H9 (cell line): ENCODE measurements at regions not wholly inside any gene's neighbourhood (a gene's known extent, or its start where the extent isn't known, plus 50 kb on each side); places are given as distances from the start of the nearest gene placed in this dataset.
A peak's percentile ranks its signal among the peaks of the same experiment; 100 is the strongest.

Experiments used
- DNase-seq: peaks from one replicate; pipeline ENCODE4 v3.0.0-alpha.2; 2017
- H2AFZ ChIP-seq: one replicate; pipeline ENCODE4 v1.6.1; 2013; ENCODE audit warnings: mild to moderate bottlenecking, low read length, control low read depth, moderate library complexity
- H2AK5ac ChIP-seq: 2 replicates; pipeline ENCODE4 v1.6.1; 2013; ENCODE audit warnings: low read length, control low read depth, mixed read lengths; ENCODE audit not compliant: insufficient read length
- H2BK120ac ChIP-seq: one replicate; pipeline ENCODE4 v1.6.1; 2013; ENCODE audit warnings: low read depth, mild to moderate bottlenecking, low read length, control low read depth, inconsistent platforms; ENCODE audit not compliant: poor library complexity, severe bottlenecking
- H2BK12ac ChIP-seq: 2 replicates; pipeline ENCODE4 v1.6.1; 2013; ENCODE audit warnings: low read length, control low read depth, mixed read lengths, low read depth; ENCODE audit not compliant: insufficient read length
- H2BK15ac ChIP-seq: 2 replicates; pipeline ENCODE4 v1.6.1; 2013; ENCODE audit warnings: low read depth, low read length, control low read depth
- H2BK20ac ChIP-seq: one replicate; pipeline ENCODE4 v1.6.1; 2013; ENCODE audit warnings: low read depth, mild to moderate bottlenecking, low read length, control low read depth, inconsistent platforms; ENCODE audit not compliant: poor library complexity, severe bottlenecking
- H2BK5ac ChIP-seq: 2 replicates; pipeline ENCODE4 v1.6.1; 2013; ENCODE audit warnings: low read length, control low read depth, mixed read lengths; ENCODE audit not compliant: insufficient read length
- H3K14ac ChIP-seq: 2 replicates; pipeline ENCODE4 v1.6.1; 2013; ENCODE audit warnings: low read length, control low read depth; ENCODE audit not compliant: insufficient read depth
- H3K18ac ChIP-seq: 2 replicates; pipeline ENCODE4 v1.6.1; 2013; ENCODE audit warnings: low read depth, mild to moderate bottlenecking, mixed read lengths, low read length, control low read depth; ENCODE audit not compliant: insufficient read length
- H3K23ac ChIP-seq: 2 replicates; pipeline ENCODE4 v1.6.1; 2013; ENCODE audit warnings: low read length, control low read depth, mixed read lengths, low read depth; ENCODE audit not compliant: insufficient read length
- H3K23me2 ChIP-seq: 2 replicates; pipeline ENCODE4 v1.6.1; 2013; ENCODE audit warnings: low read depth, mild to moderate bottlenecking, mixed read lengths, low read length, control low read depth; ENCODE audit not compliant: insufficient read length, poor library complexity, severe bottlenecking
- H3K27ac ChIP-seq: 2 replicates; pipeline ENCODE4 v1.5.1; 2013; ENCODE audit warnings: low read length, control low read depth, mixed read lengths, low read depth; ENCODE audit not compliant: insufficient read length
- H3K27me3 ChIP-seq: 2 replicates; pipeline ENCODE4 v1.6.1; 2013; ENCODE audit warnings: low read length, control low read depth, inconsistent platforms; ENCODE audit not compliant: insufficient read depth
- H3K4ac ChIP-seq: 2 replicates; pipeline ENCODE4 v1.6.1; 2013; ENCODE audit warnings: low read depth, mild to moderate bottlenecking, control low read depth, inconsistent platforms, low read length, moderate library complexity
- H3K4me1 ChIP-seq: 2 replicates; pipeline ENCODE4 v1.6.1; 2013; ENCODE audit warnings: low read length, control low read depth, inconsistent platforms; ENCODE audit not compliant: insufficient read depth
- H3K4me2 ChIP-seq: 2 replicates; pipeline ENCODE4 v1.6.1; 2013; ENCODE audit warnings: low read length, control low read depth, mixed read lengths; ENCODE audit not compliant: insufficient read length, insufficient read depth
- H3K56ac ChIP-seq: 2 replicates; pipeline ENCODE4 v1.6.1; 2013; ENCODE audit warnings: low read depth, mild to moderate bottlenecking, mixed read lengths, low read length, control low read depth; ENCODE audit not compliant: insufficient read length
- H3K79me1 ChIP-seq: 2 replicates; pipeline ENCODE4 v1.6.1; 2013; ENCODE audit warnings: low read depth, mild to moderate bottlenecking, moderate library complexity, low read length, control low read depth, inconsistent platforms; ENCODE audit not compliant: insufficient read depth, poor library complexity, severe bottlenecking
- H3K79me2 ChIP-seq: 2 replicates; pipeline ENCODE4 v1.6.1; 2013; ENCODE audit warnings: low read length, control low read depth, inconsistent platforms; ENCODE audit not compliant: insufficient read depth
- H3K9ac ChIP-seq: 2 replicates; pipeline ENCODE4 v1.6.1; 2013; ENCODE audit warnings: low read length, control low read depth, mixed read lengths; ENCODE audit not compliant: insufficient read length; ENCODE audit errors: extremely low read depth
- H3K9me3 ChIP-seq: one replicate; pipeline ENCODE4 v1.6.1; 2013; ENCODE audit warnings: low read depth, low read length, inconsistent platforms; ENCODE audit not compliant: control insufficient read depth
- H3T11ph ChIP-seq: one replicate; pipeline ENCODE4 v1.6.1; 2013; ENCODE audit warnings: mild to moderate bottlenecking, low read length, control low read depth, inconsistent platforms
- H4K20me1 ChIP-seq: one replicate; pipeline ENCODE4 v1.6.1; 2013; ENCODE audit not compliant: control insufficient read depth, insufficient read length, insufficient read depth
- H4K5ac ChIP-seq: 2 replicates; pipeline ENCODE4 v1.6.1; 2013; ENCODE audit warnings: low read depth, mild to moderate bottlenecking, mixed read lengths, low read length, control low read depth; ENCODE audit not compliant: insufficient read length
- H4K8ac ChIP-seq: replicated peaks from 2 replicates; pipeline ENCODE4 v1.6.1; 2013; ENCODE audit warnings: low read length, control low read depth, mixed read lengths, low read depth; ENCODE audit not compliant: insufficient read length
- H4K91ac ChIP-seq: 2 replicates; pipeline ENCODE4 v1.6.1; 2013; ENCODE audit warnings: low read depth, mild to moderate bottlenecking, moderate library complexity, mixed read lengths, low read length, control low read depth; ENCODE audit not compliant: insufficient read length
- H3K27ac Mint-ChIP-seq, 3 experiments: 2 replicates in 2 of 3; 3 replicates in 1 of 3; pipeline ENCODE4 v1.8.0; 2020 to 2021; ENCODE audit warnings: mixed read lengths in 3 of 3, mild to moderate bottlenecking in 1 of 3, moderate library complexity in 1 of 3
- H3K27me3 Mint-ChIP-seq: 2 replicates; pipeline ENCODE4 v1.8.0; 2021; ENCODE audit warnings: low read depth, mild to moderate bottlenecking, moderate library complexity, mixed read lengths
- H3K36me3 Mint-ChIP-seq, 3 experiments: 2 replicates in 2 of 3; 3 replicates in 1 of 3; pipeline ENCODE4 v1.8.0; 2020 to 2021; ENCODE audit warnings: low read depth in 3 of 3, mixed read lengths in 3 of 3; ENCODE audit not compliant: insufficient read depth in 1 of 3
- H3K4me1 Mint-ChIP-seq, 2 experiments: 2 replicates each; pipeline ENCODE4 v1.8.0; 2020; ENCODE audit warnings: mixed read lengths in 2 of 2
- H3K4me3 Mint-ChIP-seq, 2 experiments: 2 replicates in 1 of 2; 3 replicates in 1 of 2; pipeline ENCODE4 v1.8.0; 2020 to 2021; ENCODE audit warnings: mild to moderate bottlenecking in 2 of 2, mixed read lengths in 2 of 2, moderate library complexity in 1 of 2
- H3K9me3 Mint-ChIP-seq, 2 experiments: 2 replicates in 1 of 2; 3 replicates in 1 of 2; pipeline ENCODE4 v1.8.0; 2020; ENCODE audit warnings: mild to moderate bottlenecking in 2 of 2, mixed read lengths in 2 of 2, moderate library complexity in 1 of 2
- WGBS: extraction: QIAGEN DNeasy Blood & Tissue Kit; methylation state at CpG from one replicate; pipeline ENCODE4 v1.1.7; 2013; ENCODE audit warnings: missing lambda C conversion rate, low lambda C conversion rate, mixed read lengths; ENCODE audit not compliant: insufficient read length; ENCODE audit errors: extremely low coverage; 5-methylcytosine and 5-hydroxymethylcytosine counted together
- TF ChIP-seq, protein P1 (sequence below): fragments of 200-600 bp; sonication (generic); conservative IDR thresholded peaks from 3 replicates; pipeline ENCODE4 v1.8.0; 2021; ENCODE audit warnings: antibody characterized with exemption, mild to moderate bottlenecking

DNA sequence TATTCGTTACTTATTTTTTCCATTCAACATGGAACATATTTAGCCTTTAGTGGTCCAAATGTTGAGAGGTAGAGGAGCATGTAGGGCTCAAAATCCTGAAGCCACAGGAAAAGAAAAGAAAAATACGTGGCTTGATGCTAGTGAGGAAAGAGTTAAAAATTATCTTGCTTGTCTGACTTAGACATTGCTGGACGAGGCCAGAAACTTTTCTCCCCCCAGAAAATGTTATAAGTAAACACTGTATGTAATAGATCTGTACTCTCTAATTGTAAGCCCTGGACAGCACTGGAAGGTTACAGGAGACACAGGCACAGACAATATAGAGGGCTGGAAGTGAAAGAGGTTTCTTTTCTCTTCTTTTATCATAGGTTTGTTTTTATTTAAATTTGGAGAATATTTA, 165.6 kb downstream of the ZFP64 start:
- H3K4me1 ChIP-seq = no peaks in the 10 kb centered on the region
- WGBS = no CpG with 5 or more reads among the region's 3 CpGs
- no peak overlapping the region for H3K14ac ChIP-seq
- H3K27ac Mint-ChIP-seq = peak overlapping the region in 1 of 3 experiments; percentile 16; a peak in 1 of 7 replicates
- no peak overlapping the region for H2BK20ac ChIP-seq
- H3K9ac ChIP-seq = no peak overlapping the region
- no peaks in the 10 kb centered on the region for H3K36me3 Mint-ChIP-seq
- H3K23ac ChIP-seq = no peak overlapping the region
- no peak overlapping the region for H3K4me3 Mint-ChIP-seq
- no peak overlapping the region for H4K8ac ChIP-seq
- H3K27ac ChIP-seq = no peak overlapping the region
- H3T11ph ChIP-seq = no peak overlapping the region
- no peak overlapping the region for H3K4ac ChIP-seq
- no peak overlapping the region for H2BK12ac ChIP-seq
- H2BK120ac ChIP-seq = no peak overlapping the region
- H3K4me2 ChIP-seq = no peak overlapping the region
- H3K27me3 Mint-ChIP-seq = no peaks in the 10 kb centered on the region
- no peak overlapping the region for H3K18ac ChIP-seq
- no peak overlapping the region for H4K5ac ChIP-seq
- no peaks in the 10 kb centered on the region for H3K27me3 ChIP-seq
- H4K20me1 ChIP-seq = no peaks in the 10 kb centered on the region
- no peaks in the 10 kb centered on the region for H3K9me3 ChIP-seq
- H2AFZ ChIP-seq = no peak overlapping the region
- H2BK15ac ChIP-seq = no peak overlapping the region
- H3K4me1 Mint-ChIP-seq = peaks cover 6 to 16% of the 10 kb centered on the region in 2 experiments; a peak in 3 of 4 replicates
- no peak overlapping the region for H4K91ac ChIP-seq
- TF ChIP-seq, protein P1, sequence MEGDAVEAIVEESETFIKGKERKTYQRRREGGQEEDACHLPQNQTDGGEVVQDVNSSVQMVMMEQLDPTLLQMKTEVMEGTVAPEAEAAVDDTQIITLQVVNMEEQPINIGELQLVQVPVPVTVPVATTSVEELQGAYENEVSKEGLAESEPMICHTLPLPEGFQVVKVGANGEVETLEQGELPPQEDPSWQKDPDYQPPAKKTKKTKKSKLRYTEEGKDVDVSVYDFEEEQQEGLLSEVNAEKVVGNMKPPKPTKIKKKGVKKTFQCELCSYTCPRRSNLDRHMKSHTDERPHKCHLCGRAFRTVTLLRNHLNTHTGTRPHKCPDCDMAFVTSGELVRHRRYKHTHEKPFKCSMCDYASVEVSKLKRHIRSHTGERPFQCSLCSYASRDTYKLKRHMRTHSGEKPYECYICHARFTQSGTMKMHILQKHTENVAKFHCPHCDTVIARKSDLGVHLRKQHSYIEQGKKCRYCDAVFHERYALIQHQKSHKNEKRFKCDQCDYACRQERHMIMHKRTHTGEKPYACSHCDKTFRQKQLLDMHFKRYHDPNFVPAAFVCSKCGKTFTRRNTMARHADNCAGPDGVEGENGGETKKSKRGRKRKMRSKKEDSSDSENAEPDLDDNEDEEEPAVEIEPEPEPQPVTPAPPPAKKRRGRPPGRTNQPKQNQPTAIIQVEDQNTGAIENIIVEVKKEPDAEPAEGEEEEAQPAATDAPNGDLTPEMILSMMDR = no peak
- H3K79me2 ChIP-seq = no peaks in the 10 kb centered on the region
- no peak overlapping the region for H3K56ac ChIP-seq
- H2AK5ac ChIP-seq = no peak overlapping the region
- H3K79me1 ChIP-seq = no peaks in the 10 kb centered on the region
- DNase-seq = no peak
- no peak overlapping the region for H2BK5ac ChIP-seq
- H3K23me2 ChIP-seq = no peaks in the 10 kb centered on the region
- H3K9me3 Mint-ChIP-seq = no peaks in the 10 kb centered on the region; a peak in 1 of 5 replicates
